BE2C (cell line): ENCODE measurements at regions not wholly inside any gene's neighbourhood (a gene's known extent, or its start where the extent isn't known, plus 50 kb on each side); places are given as distances from the start of the nearest gene placed in this dataset.

Experiments
- DNase-seq: peaks from one replicate; pipeline ENCODE4 v3.0.0-alpha.2; 2020
- H3K27me3 ChIP-seq: fragments of 250-450 bp; sonication (Bioruptor Pico); 2 replicates; pipeline ENCODE4 v1.5.1; 2020; ENCODE audit warnings: mild to moderate bottlenecking
- H3K36me3 ChIP-seq: fragments of 250-450 bp; sonication (Bioruptor Pico); 2 replicates; pipeline ENCODE4 v1.5.1; 2020; ENCODE audit warnings: mild to moderate bottlenecking
- H3K4me1 ChIP-seq: fragments of 250-450 bp; sonication (Bioruptor Pico); 2 replicates; pipeline ENCODE4 v1.5.1; 2020
- H3K4me3 ChIP-seq: 2 replicates; pipeline ENCODE4 v1.5.1; 2011; ENCODE audit warnings: low read depth, low read length
- H3K9me3 ChIP-seq: fragments of 250-450 bp; sonication (Bioruptor Pico); 2 replicates; pipeline ENCODE4 v1.5.1; 2020
- CTCF ChIP-seq: IDR thresholded peaks from 2 replicates; pipeline ENCODE4 v1.5.1; 2012; ENCODE audit warnings: mild to moderate bottlenecking, low read depth, low read length

DNA sequence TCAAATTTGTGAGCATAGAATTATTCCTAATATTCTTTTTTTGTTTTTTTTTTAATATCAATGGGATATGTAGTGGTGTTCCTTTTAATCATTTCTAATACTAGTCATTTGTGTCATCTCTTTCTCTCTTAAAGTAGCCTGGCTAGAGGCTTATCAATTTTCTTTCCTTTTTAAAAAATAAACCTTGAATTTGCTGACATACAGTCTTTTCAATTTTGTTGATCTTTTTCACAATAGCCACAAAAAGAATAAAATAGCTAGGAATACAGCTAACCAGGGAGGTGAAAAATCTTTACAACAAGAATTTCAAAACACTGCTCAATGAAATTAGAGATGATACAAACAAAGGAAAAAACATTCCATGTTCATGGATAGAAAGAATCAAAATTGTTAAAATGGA, 192.6 kb downstream of the ARL6IP6 start:
- Histone ChIP-seq H3K4me1 (no peaks in the 10 kb centered on the region), H3K27me3 (no peaks in the 10 kb centered on the region), H3K9me3 (no peaks in the 10 kb centered on the region), H3K36me3 (no peaks in the 10 kb centered on the region), H3K4me3 (no peak overlapping the region)
- TF ChIP-seq CTCF, result no peak
- DNase-seq, result no peak

GRCh38 chr2:152907046-152907445, 188.6 kb downstream of the ARL6IP6 start:
- no peaks in the 10 kb centered on the region for H3K9me3 ChIP-seq
- no peak for DNase-seq
- H3K27me3 ChIP-seq, result no peaks in the 10 kb centered on the region
- H3K4me1 ChIP-seq, result no peaks in the 10 kb centered on the region
- H3K36me3 ChIP-seq, result no peaks in the 10 kb centered on the region
- no peak for TF ChIP-seq CTCF
- no peak overlapping the region for H3K4me3 ChIP-seq

- no peaks in the 10 kb centered on the region for H3K27me3 ChIP-seq
- no peaks in the 10 kb centered on the region for H3K36me3 ChIP-seq
- no peak for TF ChIP-seq CTCF
- H3K4me1 ChIP-seq, result no peaks in the 10 kb centered on the region
- H3K9me3 ChIP-seq, result no peaks in the 10 kb centered on the region
- no peak overlapping the region for H3K4me3 ChIP-seq
- no peak for DNase-seq
Measured at GRCh38 chr2:152894051-152894450, 175.6 kb downstream of the ARL6IP6 start.

DNA sequence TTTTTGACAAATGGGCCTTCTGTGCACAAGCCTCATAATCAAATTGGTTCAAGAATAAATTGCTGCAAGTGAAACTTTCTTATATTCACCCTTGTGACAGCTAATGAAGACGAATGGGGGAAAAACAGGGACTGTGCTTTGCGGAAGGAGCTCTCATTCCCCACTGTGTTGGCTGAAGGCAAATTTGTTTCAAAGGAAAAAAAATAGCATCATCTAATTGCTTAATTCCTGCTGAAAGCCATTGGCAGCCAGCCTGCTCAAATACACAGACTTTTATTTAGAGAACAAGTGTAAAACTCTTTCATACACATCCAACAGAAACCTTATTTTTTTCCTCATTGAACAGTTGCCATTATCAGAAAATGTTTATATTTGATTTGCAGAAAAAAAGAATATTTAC, 172.3 kb downstream of the ARL6IP6 start:
- Histone ChIP-seq H3K27me3 (no peaks in the 10 kb centered on the region), H3K4me1 (no peaks in the 10 kb centered on the region), H3K9me3 (no peaks in the 10 kb centered on the region), H3K4me3 (no peak overlapping the region), H3K36me3 (no peaks in the 10 kb centered on the region)
- DNase-seq, result no peak
- TF ChIP-seq CTCF, result no peak

- H3K36me3 ChIP-seq, result no peaks in the 10 kb centered on the region
- no peak for TF ChIP-seq CTCF
- no peaks in the 10 kb centered on the region for H3K4me1 ChIP-seq
- DNase-seq, result no peak
- no peak overlapping the region for H3K4me3 ChIP-seq
- no peaks in the 10 kb centered on the region for H3K27me3 ChIP-seq
- H3K9me3 ChIP-seq, result no peaks in the 10 kb centered on the region
Measured at GRCh38 chr2:152883951-152884487, 165.6 kb downstream of the ARL6IP6 start.

DNA sequence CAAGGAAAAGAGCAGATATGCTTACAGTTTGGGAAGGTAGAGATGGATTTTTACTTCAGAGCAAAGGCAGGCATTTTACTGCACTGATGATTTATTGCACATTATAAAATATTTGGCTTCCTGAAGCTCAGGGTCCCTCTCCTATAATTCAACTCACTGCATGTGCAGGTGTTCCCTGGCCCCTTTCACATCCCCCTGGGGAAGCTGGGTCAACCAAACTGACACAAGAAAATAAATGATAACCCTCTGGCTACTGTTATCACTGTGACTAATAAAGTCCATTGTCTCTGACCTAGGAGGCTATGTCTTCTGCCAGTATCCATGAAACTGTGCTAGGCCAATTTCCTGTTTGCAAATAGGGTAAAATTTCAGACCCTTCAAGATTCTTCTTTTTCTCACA, 163.1 kb downstream of the ARL6IP6 start:
- no peak for DNase-seq

More for the DNA sequence above, 163.1 kb downstream of the ARL6IP6 start:
- Histone ChIP-seq H3K4me1 (no peaks in the 10 kb centered on the region), H3K9me3 (no peaks in the 10 kb centered on the region), H3K27me3 (no peaks in the 10 kb centered on the region), H3K4me3 (no peak overlapping the region), H3K36me3 (no peaks in the 10 kb centered on the region)
- no peak for TF ChIP-seq CTCF
